HCT116 (cell line): ENCODE measurements at regions not wholly inside any gene's neighbourhood (a gene's known extent, or its start where the extent isn't known, plus 50 kb on each side); places are given as distances from the start of the nearest gene placed in this dataset.

ENCODE experiments used
- ATAC-seq: fragments of 200-7000 bp; cut with Tn5 transposase; 2 replicates; pipeline ENCODE4 v1.9.1; 2020; ENCODE audit warnings: mild to moderate bottlenecking, moderate library complexity
- BruUV-seq: library from RNA; stranded (reverse); fragments of 400-500 nt; replicated peaks from 2 replicates; lab custom pipeline; 2021; lab: Mats Ljungman, UMichigan
- CTCF ChIA-PET: fragments of 300-600 bp; sonication (Branson Sonifier 250); formaldehyde crosslinking; loops from one replicate; lab custom pipeline; 2021; ENCODE audit warnings: antibody characterized with exemption; lab: Charles Lee
- POLR2A ChIA-PET: fragments of 300-600, 350-600 bp; sonication (Branson Sonifier 250); formaldehyde crosslinking; loops from one replicate; lab custom pipeline; 2021; ENCODE audit warnings: antibody characterized with exemption; lab: Charles Lee
- RAD21 ChIA-PET, 2 experiments: fragments of 300-600 bp; sonication (Branson Sonifier 250); formaldehyde crosslinking; loops; one replicate each; lab custom pipeline; 2023; ENCODE audit warnings: low total read pairs in 2 of 2; ENCODE audit not compliant: uncharacterized antibody in 2 of 2, unreplicated experiment in 2 of 2, low non-redundant PET in 1 of 2; lab: Charles Lee
- DNase-seq: peaks from one replicate; pipeline ENCODE4 v3.0.0-alpha.2; 2010; ENCODE audit warnings: low read depth, low spot score
- H2AFZ ChIP-seq: fragments of 200-600 bp; shearing (Covaris generic), sonication (generic); 2 replicates; pipeline ENCODE4 v1.6.1; 2017; ENCODE audit warnings: low read depth, mixed run types, mixed read lengths, antibody characterized with exemption, low read length; ENCODE audit not compliant: poor library complexity, severe bottlenecking
- H3K27ac ChIP-seq: 2 replicates; pipeline ENCODE4 v1.5.1; 2012; ENCODE audit warnings: low read depth, low read length
- H3K27me3 ChIP-seq: fragments of 200-600 bp; sonication (generic); 2 replicates; pipeline ENCODE4 v1.6.1; 2016; ENCODE audit warnings: mixed run types, low read length, mixed read lengths; ENCODE audit not compliant: insufficient read depth
- H3K36me3 ChIP-seq, 2 experiments: fragments of 200-500 bp in 1 of 2; fragments of 200-600 bp in 1 of 2; sonication (Bioruptor generic) in 1 of 2; sonication (generic) in 1 of 2; 2 replicates each; pipeline versions ENCODE4 v1.5.1 to v1.6.1; 2014 to 2016; ENCODE audit warnings: low read length in 2 of 2, inconsistent platforms in 1 of 2, mixed read lengths in 1 of 2, mixed run types in 1 of 2; ENCODE audit not compliant: insufficient read depth in 2 of 2, control insufficient read depth in 1 of 2
- H3K4me1 ChIP-seq, 2 experiments: fragments of 200-600 bp in 1 of 2; sonication (generic) in 1 of 2; 2 replicates each; pipeline versions ENCODE4 v1.5.1 to v1.6.1; 2012 to 2017; ENCODE audit warnings: low read length in 2 of 2, inconsistent platforms in 1 of 2, mild to moderate bottlenecking in 1 of 2, mixed read lengths in 1 of 2, mixed run types in 1 of 2, moderate library complexity in 1 of 2; ENCODE audit not compliant: insufficient read depth in 2 of 2, control insufficient read depth in 1 of 2
- H3K4me2 ChIP-seq: fragments of 200-600 bp; sonication (generic); 2 replicates; pipeline ENCODE4 v1.6.1; 2017; ENCODE audit warnings: mixed run types, low read length, mixed read lengths
- H3K4me3 ChIP-seq, 2 experiments: fragments of 200-600 bp in 1 of 2; sonication (generic) in 1 of 2; replicated peaks in 1 of 2; 2 replicates each; pipeline ENCODE4 v1.5.1; 2011 to 2016; ENCODE audit warnings: low read length in 2 of 2, control low read depth in 1 of 2, low read depth in 1 of 2, mild to moderate bottlenecking in 1 of 2, mixed read lengths in 1 of 2, mixed run types in 1 of 2
- H3K79me2 ChIP-seq: fragments of 200-600 bp; sonication (generic); 2 replicates; pipeline ENCODE4 v1.6.1; 2017; ENCODE audit warnings: mild to moderate bottlenecking, mixed run types, low read length, moderate library complexity, mixed read lengths; ENCODE audit not compliant: insufficient read depth
- H3K9ac ChIP-seq: fragments of 200-600 bp; sonication (generic); 2 replicates; pipeline ENCODE4 v1.6.1; 2016; ENCODE audit warnings: low read length, mixed read lengths
- H3K9me2 ChIP-seq: fragments of 200-600 bp; sonication (generic), shearing (Covaris generic); 2 replicates; pipeline ENCODE4 v1.6.1; 2017; ENCODE audit warnings: mixed run types, mild to moderate bottlenecking, moderate library complexity; ENCODE audit not compliant: insufficient read depth
- H3K9me3 ChIP-seq, 2 experiments: fragments of 200-500 bp in 1 of 2; fragments of 200-600 bp in 1 of 2; sonication (Bioruptor generic) in 1 of 2; sonication (generic) in 1 of 2; 2 replicates each; pipeline ENCODE4 v1.6.1; 2014 to 2017; ENCODE audit warnings: low read length in 2 of 2, mixed read lengths in 2 of 2, inconsistent platforms in 1 of 2, low read depth in 1 of 2, mild to moderate bottlenecking in 1 of 2, mixed run types in 1 of 2, moderate library complexity in 1 of 2; ENCODE audit not compliant: control insufficient read depth in 1 of 2, insufficient read depth in 1 of 2
- H4K20me1 ChIP-seq: fragments of 200-600 bp; sonication (generic), shearing (Covaris generic); 2 replicates; pipeline ENCODE4 v1.6.1; 2017; ENCODE audit warnings: mixed run types, mild to moderate bottlenecking, moderate library complexity; ENCODE audit not compliant: insufficient read depth
- ATF3 ChIP-seq: IDR thresholded peaks from 2 replicates; pipeline ENCODE4 v1.6.1; 2012
- EGR1 ChIP-seq: IDR thresholded peaks from 2 replicates; pipeline ENCODE4 v1.6.1; 2012; ENCODE audit warnings: low read depth
- ELF1 ChIP-seq: IDR thresholded peaks from 2 replicates; pipeline ENCODE4 v1.6.1; 2012; ENCODE audit warnings: low read depth, borderline replicate concordance
- JUND ChIP-seq: IDR thresholded peaks from 2 replicates; pipeline ENCODE4 v1.6.1; 2012
- POLR2A ChIP-seq: IDR thresholded peaks from 2 replicates; pipeline ENCODE4 v1.7.0; 2011; ENCODE audit warnings: borderline replicate concordance; ENCODE audit not compliant: insufficient read depth, insufficient read length; ENCODE audit errors: extremely low read depth
- POLR2AphosphoS5 ChIP-seq: IDR thresholded peaks from 2 replicates; pipeline ENCODE4 v1.6.1; 2011; ENCODE audit warnings: mild to moderate bottlenecking, low read depth, low read length, moderate library complexity
- REST ChIP-seq: IDR thresholded peaks from 2 replicates; pipeline ENCODE4 v1.6.1; 2012; ENCODE audit warnings: low read depth
- TCF7L2 ChIP-seq: IDR thresholded peaks from 2 replicates; pipeline ENCODE4 v1.7.0; 2011; ENCODE audit warnings: borderline replicate concordance, inconsistent platforms; ENCODE audit not compliant: insufficient read depth, insufficient read length; ENCODE audit errors: extremely low read depth
- YY1 ChIP-seq: IDR thresholded peaks from 2 replicates; pipeline ENCODE4 v1.6.1; 2011; ENCODE audit warnings: low read length, low read depth, moderate library complexity, mild to moderate bottlenecking; ENCODE audit not compliant: insufficient replicate concordance; ENCODE audit errors: extremely low read depth
- ZFX ChIP-seq: fragments of 450-650 bp; IDR thresholded peaks from 2 replicates; pipeline ENCODE4 v1.6.1; 2017
- intact Hi-C: fragments of 100-400 bp; cut with micrococcal nuclease; formaldehyde crosslinking; loops from 2 replicates; pipeline ENCODE4 v1.10.0; 2022

- Histone ChIP-seq H3K4me3 (no peak overlapping the region), H3K27me3 (no peaks in the 10 kb centered on the region), H2AFZ (no peak overlapping the region), H3K9ac (no peak overlapping the region), H4K20me1 (no peaks in the 10 kb centered on the region), H3K36me3 (no peaks in the 10 kb centered on the region), H3K79me2 (no peaks in the 10 kb centered on the region), H3K9me3 (no peaks in the 10 kb centered on the region), H3K27ac (no peak overlapping the region), H3K4me1 (no peaks in the 10 kb centered on the region), H3K4me2 (no peak overlapping the region), H3K9me2 (no peaks in the 10 kb centered on the region)
- BruUV-seq: no TSS peak
- ChIA-PET POLR2A (no interaction called here), RAD21 (no interaction called here), CTCF (no interaction called here)
- TF ChIP-seq REST: no peak
- no peak for TF ChIP-seq POLR2A
- TF ChIP-seq POLR2AphosphoS5: no peak
- TF ChIP-seq JUND: no peak
- no peak for TF ChIP-seq ELF1
- TF ChIP-seq YY1: no peak
- TF ChIP-seq ZFX: no peak
- no peak for TF ChIP-seq ATF3
- no peak for TF ChIP-seq TCF7L2
- no peak for TF ChIP-seq EGR1
- no peak for DNase-seq
- intact Hi-C loops: no loop called here
- no peak for ATAC-seq
Measured at GRCh38 chr10:130481936-130482335, 345.7 kb downstream of the GLRX3 start.
